HG02840 (cell line): ENCODE measurements at regions not wholly inside any gene's neighbourhood (a gene's known extent, or its start where the extent isn't known, plus 50 kb on each side); places are given as distances from the start of the nearest gene placed in this dataset.

Experiments
- ATAC-seq: cut with Tn5 transposase; IDR thresholded peaks from one replicate; pipeline ENCODE4 v1.9.1; 2021; ENCODE audit warnings: mild to moderate bottlenecking, moderate library complexity, moderate number of reproducible peaks; ENCODE audit not compliant: unreplicated experiment, low FRiP score

DNA sequence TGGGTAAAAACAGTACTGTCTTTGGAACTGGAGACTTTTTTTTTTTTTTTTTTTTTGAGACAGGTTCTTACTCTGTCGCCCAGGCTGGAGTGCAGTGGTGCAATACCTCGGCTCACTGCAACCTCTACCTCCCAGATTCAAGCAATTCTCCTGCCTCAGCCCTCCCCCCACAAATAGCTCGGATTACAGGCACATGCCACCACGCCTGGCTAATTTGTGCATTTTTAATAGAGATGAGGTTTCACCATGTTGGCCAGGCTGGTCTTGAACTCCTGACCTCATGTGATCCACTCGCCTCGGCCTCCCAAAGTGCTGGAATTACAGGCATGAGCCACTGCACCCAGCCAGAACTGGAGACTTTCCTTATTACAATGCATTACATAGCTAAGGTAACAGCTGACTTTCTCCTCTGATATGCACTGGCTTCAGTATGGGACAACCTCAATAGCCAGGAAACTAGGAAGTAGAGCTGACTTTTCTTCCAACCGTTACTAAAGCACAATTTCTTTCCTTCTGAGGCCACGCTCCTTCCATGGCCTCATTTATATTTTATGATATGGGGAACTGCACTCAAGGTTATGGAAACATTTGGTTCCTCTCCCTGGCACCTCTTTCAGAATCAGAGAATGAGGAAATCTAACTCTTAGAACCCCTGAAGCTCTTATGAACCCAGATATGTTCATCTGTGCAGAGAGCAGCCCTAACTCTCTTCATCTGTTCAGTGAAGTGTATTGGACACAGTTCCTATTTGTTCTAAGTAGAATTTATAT lies 53.5 kb upstream of the FAM9B start:
- ATAC-seq = no peak

DNA sequence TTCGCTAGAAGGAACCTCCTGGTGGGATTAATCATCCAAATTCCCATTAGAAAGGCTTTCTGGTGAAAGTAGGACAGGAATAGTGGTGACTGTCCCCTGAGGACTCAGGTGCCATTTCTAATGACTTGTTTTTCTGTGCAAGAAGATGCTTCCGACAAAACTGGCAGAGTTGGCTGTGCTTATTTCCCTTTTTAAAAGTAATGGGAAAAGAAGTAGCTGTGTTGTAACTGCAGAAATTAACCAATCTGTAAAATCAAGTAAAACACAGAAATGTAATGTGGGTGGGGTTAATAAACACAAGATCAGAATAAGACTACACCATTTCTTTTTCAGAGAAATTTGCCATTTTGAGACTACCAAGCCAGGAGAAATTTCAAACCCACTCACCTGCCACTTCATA lies 55.0 kb upstream of the FAM9B start:
- no peak for ATAC-seq

DNA sequence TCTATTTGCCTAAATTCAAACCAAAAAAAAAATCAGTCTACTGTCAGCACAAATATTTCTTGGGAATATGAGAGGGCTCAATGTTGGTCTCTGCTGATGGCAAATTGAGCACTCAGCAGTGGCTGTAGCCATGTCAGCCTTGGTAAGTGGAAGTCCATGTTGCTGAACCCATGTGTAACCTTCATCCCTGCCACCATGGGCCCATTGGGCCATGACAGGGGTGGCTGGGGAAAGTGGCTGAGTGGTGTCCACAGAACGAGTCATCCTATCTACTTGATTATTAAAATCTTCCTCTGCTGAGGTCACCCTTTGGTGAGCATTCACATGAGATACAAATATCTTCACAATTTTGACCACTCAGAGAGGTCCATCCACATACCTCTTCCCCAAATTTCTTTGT lies 56.8 kb upstream of the FAM9B start:
- ATAC-seq = no peak

DNA sequence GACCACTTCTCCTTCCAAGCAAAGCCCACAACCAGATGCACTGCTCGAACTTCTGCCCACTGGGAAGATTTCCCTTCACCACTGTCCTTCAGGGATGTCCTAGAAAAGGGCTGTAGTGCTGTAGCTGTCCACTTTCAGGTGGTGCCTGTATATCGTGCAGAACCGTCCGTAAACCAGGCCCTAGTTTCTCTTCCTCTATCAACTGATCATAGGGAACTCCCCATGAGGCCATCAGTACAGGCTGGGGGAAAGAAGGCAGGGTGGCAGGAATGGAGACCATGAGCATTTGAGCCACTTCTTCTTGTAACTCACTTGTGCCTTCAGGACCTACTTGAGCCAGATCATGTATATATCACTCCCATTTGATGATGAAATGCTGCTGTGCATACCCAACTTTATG lies 57.3 kb upstream of the FAM9B start:
- ATAC-seq = no peak

DNA sequence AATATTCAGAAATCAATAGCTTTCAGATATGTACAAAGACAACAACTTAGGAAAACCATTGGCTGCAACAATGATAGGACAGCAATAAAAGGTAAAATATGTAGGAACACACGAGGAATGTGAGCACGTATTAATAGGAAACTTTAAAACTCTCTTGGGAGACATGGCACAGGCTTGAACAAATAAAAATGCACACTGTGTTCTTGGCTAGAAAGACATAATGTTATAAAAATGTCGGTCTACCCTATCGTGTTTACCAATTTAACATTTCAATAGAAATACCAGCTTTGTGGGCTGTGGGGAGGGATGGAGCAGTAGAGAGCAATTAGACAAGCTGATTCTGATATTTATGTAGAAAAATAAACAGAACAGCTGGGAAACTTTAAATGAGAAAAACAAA lies 69.0 kb upstream of the FAM9B start:
- no peak for ATAC-seq

DNA sequence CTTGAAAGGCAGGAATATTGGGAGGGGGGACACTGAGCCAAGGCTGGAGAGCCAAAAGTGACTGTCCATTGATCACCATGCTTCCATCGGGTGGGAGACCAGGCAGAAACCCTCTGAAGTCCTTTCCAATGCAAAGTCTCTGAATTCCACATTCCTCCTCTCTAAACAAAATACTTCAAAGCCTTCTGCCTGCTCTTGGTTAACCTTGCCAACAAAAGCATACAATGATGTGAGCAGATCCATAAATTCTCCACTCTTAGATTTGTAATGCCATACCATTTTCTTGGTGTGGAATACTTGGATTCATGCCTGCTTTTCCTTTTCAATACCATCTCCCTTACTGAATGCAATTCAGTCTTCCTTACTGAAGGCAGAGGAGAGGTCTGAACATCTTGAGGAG lies 74.1 kb upstream of the FAM9B start:
- no peak for ATAC-seq

DNA sequence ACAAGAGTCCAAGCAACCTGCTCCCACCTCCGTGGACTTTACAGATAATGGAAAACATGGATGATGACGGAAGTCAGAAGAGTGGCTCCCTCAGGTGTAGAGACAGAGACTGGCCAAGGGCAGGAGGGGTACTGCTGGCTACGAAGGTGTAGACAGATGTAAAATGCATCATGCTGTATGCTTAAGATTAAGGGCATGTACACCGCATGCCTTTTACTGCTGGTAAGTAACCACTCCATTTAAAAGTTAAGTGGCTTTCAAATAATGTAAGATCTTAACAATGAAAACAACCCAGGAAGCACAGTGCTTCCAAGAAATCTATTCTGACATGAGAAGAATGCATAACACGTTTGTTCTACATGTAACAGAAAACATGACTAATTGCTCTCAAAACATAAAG lies 76.9 kb upstream of the FAM9B start:
- ATAC-seq = no peak

DNA sequence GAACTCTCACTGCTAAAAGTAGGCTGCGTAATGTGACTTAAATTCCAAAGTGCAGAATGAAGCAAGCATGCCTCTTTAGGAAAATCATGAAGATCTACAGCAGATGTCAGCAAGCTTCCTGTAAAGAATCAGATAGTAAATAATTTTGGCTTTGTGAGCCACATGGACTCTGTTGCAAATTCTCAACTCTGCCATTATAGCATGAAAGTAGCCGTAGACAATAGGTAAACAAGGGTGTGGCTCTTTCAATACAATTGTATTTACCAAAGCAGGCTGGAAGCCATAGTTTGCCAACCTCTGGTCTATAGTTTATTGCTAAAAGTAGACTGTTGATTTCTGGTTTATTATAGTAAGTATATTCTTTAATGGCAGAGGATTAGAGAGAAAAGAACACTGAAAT lies 80.3 kb upstream of the FAM9B start:
- no peak for ATAC-seq

DNA sequence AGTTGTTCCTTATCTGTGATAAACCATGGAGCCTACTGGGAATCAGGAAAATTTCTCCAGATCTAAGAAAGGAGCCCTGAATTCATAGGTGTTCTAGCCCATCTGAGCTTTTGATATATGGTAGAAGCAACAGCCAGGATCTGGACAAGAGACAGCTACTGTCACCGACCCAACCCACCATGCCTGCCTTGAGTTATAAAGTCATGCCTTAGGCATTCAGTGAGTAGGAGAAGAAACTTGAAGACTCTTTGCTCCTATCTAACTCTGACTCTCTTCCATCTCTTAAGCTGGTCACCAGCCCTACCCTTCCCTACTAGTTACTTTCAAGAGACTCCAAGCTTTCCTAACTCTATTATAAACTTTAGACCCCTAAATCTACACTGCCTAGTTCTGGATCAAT lies 83.9 kb upstream of the FAM9B start:
- no peak for ATAC-seq

DNA sequence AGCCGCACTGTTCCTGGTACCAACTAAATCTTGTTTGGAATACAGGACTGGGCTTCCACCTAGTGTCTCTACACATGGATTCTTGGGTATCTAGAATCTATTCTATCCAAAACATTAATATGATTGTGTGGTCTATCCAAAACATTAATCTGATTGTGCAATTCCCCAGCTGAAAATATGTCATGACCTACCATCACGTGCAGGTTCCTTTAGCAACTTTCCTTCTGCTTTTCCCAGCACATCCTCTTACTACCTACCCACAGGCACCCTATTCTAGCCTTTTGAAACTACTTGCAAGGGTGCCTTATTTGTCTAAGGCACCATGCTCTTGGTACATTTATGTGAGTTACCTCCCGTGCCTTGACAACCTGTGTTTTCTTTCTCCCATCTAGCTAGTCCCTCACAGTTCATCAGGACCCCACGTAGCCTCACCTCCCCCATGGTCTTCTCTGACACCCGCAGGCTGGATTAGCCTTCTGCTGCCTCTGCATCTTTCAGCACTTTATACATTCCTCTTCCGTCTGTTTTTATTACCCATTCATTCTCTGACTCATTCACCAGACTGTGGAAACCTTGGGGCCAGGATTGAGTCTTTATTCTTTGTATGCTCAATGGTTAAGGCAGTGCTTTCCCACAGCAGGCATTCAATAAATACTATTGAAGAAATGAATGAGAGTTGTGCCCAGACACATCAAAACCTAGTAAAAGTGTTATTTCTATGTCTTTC lies 88.8 kb upstream of the FAM9B start:
- no peak for ATAC-seq

DNA sequence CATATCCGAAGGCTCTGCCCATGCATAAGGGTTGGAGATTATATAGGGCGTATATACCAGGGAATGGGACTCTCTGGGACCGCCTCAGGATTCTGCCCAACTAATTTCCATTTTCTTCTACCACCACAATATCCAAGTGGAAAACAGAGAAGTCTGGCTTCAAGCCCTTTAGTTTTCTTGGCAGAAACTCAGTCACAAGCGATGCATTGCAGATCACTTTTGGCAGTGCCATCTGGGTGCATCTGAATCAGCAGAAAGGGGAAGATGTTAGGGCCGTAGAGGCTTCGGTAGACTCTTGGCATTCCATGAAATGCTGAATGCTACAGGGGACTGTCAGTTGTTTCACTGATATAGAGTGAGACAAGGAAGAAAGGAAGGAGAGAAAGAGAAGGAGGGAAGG lies 94.1 kb upstream of the FAM9B start:
- ATAC-seq = no peak

DNA sequence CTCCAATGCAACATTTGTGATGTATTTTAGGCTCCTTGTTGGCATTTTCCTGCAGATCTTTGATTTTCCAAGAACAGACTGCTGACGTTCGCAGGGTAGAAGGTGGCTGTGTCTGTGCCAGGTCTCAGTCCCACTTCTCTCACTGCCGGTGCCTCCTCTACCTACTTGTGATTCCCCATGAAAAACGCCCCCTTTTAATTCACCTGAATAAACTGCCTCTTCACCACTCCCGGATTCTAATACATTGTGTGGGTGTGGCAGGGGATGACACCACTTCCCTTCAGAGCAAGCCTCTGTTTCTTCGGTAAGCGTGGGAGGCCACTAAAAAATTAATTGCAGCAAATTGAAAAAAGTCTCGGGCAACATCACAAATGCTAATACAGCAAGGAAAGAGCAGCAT lies 96.1 kb upstream of the FAM9B start:
- ATAC-seq = no peak

DNA sequence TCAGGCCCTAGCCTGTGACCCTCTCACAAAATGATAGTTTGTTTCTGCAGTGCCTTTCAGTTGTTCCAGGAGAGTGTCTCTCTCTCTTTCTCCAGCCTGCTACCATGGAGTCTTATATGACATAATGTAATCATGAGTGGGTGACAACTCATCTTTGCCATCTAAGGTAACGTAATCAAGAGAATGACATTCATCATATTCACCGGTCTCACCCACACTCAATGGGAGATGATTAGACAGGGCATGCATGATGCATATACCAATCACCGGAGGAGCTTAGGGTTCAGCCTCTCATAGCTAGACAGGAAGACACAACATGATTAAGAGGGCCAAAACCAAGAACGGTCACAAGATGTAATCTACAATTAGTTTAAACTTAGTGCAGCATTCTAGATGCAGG lies 97.1 kb upstream of the FAM9B start:
- no peak for ATAC-seq

DNA sequence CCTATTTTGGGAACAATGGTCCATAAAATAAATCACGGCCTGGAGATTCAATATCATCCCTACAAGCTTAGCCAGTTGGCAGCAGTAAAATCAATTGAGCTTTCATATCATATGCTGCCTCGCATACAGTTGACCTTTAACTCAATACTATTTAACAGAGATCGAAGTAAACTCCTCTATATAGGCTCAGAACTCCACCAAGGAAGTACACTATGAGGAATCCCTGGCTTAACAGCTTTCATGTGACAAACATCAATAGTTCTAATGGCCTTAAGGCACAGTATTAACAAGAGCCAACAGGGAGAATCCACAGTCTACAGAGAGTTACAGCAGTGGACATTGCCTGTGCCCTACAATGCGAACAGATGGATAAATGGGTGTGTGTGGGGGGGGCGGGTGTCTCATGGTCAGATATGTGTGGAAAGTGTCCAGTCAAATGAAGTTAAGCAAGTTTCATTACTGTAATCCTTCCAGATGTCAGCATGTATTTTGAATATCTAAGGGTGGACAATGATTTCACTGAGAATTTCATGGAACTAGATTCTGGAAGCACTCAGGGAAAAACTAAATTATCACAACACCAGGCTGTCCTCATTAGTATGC lies 98.2 kb upstream of the FAM9B start:
- ATAC-seq = no peak

DNA sequence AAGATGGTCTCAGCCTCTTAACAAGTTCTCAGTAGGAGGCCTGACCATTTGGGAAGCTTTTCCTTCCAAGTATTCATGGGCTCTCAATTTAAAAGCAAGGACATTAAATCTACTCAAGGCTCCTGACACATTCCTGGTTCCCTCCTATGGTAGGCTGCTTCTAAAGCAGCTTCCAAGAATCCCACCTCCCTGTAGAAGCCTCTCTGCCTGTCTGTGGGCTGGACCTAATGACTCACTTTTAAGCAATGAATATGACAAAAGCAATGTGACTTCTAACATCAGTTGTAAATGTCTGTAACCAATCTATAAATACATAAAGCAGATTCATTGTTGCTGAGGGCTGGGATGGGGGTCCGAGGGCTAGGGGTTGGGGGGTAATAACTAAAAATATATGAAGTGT lies 99.5 kb upstream of the FAM9B start:
- no peak for ATAC-seq

DNA sequence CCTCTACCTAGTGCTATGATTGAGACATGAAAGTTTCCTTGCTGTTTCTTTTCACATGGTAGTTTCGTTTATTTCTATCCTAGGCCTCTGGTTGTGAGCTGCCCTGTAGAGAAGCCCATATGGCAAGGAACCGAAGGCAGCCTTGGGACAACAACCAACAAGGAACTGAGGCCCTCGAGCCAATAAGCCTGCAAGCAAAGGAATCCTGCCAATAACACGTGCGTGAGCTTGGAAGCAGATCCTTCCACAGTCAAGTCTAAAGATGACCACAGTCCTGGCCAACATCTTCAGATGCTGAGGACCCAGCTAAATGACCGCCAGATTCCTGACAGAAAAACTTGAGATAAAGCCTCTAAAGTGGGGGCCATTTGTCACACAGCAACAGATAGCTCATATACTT lies 100.4 kb upstream of the FAM9B start:
- no peak for ATAC-seq

DNA sequence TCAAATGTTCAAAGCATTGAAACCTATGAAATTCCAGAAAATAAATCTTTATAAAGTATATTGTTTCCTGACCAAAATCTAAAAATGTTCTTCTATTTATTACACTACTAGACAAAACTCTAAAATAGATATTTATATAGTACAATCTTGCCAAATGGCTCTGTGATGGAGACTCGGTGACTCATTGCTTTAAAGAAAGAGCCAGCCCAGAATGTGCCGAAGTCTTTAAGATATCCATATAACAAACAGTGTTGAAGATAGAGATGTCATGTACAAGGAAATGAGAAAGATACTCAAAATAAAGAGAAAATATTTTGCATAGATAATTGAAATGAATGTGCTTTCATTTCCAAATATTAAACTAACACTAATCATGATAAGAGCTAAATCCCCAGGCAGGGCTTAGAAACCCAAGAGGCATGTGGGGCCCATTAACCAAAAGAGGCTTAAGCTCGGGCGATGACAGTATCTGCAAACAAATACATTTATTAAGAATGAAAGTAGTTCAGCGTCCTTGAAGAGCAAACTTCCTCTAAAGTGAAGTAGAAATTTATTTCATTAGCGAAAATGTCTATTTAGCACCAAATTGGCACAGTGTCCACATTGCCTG lies 102.1 kb upstream of the FAM9B start:
- no peak for ATAC-seq

DNA sequence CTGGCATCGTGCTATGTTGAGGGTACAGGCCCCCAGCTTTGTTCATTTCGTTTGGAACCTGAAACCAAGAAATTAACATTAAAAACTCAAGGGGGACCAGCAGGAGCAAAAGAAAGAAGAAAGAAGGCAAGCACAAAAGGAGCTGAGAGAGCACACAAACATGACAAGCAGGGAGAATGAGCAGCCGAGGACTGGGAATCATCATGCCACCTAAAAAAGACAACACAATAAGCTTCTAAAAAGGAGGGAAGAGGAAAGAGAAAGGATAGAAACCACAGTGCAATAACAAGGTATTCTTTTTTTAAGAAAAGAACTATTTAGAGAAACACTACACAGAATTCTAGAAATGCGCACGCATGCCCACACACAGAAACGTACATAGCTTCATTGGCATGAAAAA lies 103.2 kb upstream of the FAM9B start:
- no peak for ATAC-seq

DNA sequence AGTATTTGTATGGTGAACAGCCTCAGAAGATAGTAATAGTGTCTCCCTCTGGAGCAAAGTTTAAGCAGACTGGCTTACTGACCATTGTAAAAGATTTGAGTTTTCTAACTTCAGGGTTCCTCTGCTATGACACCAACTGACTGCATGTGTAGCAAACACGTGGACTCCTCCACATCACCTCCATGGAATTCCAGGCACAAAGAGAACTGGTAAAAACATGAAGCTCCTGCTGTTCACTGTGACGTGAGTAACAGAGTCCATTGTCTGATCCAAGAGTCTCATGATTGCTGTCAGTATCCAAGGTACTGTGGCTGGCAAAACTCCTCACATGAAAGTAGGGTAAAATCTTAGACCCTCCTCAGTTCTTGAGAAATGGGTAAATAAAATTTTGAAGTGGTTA lies 107.6 kb upstream of the FAM9B start:
- no peak for ATAC-seq

DNA sequence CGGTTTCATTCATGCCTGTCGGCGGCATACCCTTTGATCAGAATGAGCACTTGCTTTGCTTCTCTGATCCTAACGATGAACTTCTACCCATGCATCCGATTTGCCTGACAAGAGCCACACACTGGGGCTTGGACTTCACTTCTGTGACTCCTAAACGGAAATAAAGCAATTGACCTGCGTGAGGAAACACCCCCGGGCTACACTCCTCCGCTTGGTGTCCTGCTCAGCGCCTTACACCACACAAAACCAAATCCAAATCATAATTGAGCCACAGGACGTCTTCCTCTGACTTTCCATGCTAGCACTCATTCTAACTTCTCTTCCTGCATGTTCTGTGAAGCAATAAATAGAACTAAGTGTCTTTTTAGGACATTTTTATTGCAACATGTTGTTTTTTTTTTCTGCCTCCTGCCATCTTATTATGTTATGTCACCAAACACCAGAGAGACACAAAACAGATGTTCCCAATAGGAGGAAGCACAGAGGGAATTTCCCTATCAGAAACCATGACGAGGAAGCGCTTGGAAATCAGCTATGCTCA lies 110.8 kb upstream of the FAM9B start:
- no peak for ATAC-seq

DNA sequence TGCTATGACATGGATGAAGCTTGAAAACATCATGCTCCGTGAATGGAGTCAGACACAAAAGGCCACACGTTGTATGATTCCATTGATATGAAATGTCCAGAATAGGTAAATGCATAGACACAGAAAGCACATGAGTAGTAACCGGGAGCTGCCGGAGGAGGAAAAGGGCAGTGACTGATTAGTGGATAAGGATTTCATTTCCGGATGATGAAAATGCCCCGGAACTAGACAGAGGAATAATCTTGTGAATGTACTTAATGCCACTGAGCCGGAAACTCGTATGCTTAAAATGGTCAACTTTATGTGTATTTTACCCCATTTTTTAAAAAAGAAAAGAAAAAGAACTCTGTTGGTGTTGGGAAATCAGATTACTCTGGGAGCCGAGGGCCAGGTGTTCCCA lies 112.7 kb upstream of the FAM9B start:
- no peak for ATAC-seq
